ENCODE measurements at regions not wholly inside any gene's neighbourhood (a gene's known extent, or its start where the extent isn't known, plus 50 kb on each side); places are given as distances from the start of the nearest gene placed in this dataset.

- TF ChIP-seq CTCF (IDR thresholded peaks at IDR 0.05), result no peak
- no peak for TF ChIP-seq POLR2A (IDR thresholded peaks at IDR 0.05)
- no peak for TF ChIP-seq POLR2AphosphoS5 (IDR thresholded peaks at IDR 0.05)
Measured at GRCh38 chr1:80453775-80454174, 1347.0 kb upstream of the ADGRL2 start.

Measured in prostate gland (tissue), 2 donors.